ENCODE measurements at regions not wholly inside any gene's neighbourhood (a gene's known extent, or its start where the extent isn't known, plus 50 kb on each side); places are given as distances from the start of the nearest gene placed in this dataset.

GRCh38 chr2:149666809-149667320 is 79.3 kb upstream of the MMADHC start:
- TF ChIP-seq POLR2A (IDR thresholded peaks at IDR 0.05; ENCODE audit: low read depth, low read length), result no peak
- TF ChIP-seq POLR2AphosphoS5 (IDR thresholded peaks at IDR 0.05; ENCODE audit: low read depth, low read length), result no peak
